Calu3 (cell line): ENCODE measurements at regions not wholly inside any gene's neighbourhood (a gene's known extent, or its start where the extent isn't known, plus 50 kb on each side); places are given as distances from the start of the nearest gene placed in this dataset.

Experiments used
- BruUV-seq: library from RNA; stranded (reverse); fragments of 400-500 nt; replicated peaks from 2 replicates; lab custom pipeline; 2021; lab: Mats Ljungman, UMichigan
- CTCF ChIA-PET: fragments of 300-600 bp; sonication (Branson Sonifier 250); formaldehyde crosslinking; loops from one replicate; lab custom pipeline; 2022; ENCODE audit warnings: antibody characterized with exemption; lab: Charles Lee
- DNase-seq: peaks from one replicate; pipeline ENCODE4 v3.0.0; 2022
- H3K27ac Mint-ChIP-seq: one replicate; pipeline ENCODE4 v1.8.0; 2022; ENCODE audit warnings: mixed read lengths; ENCODE audit not compliant: unreplicated experiment
- H3K27me3 Mint-ChIP-seq: one replicate; pipeline ENCODE4 v1.8.0; 2022; ENCODE audit warnings: mixed read lengths; ENCODE audit not compliant: unreplicated experiment
- H3K36me3 Mint-ChIP-seq: one replicate; pipeline ENCODE4 v1.8.0; 2022; ENCODE audit warnings: mild to moderate bottlenecking, moderate library complexity, mixed read lengths; ENCODE audit not compliant: insufficient read depth, unreplicated experiment
- H3K4me1 Mint-ChIP-seq: one replicate; pipeline ENCODE4 v1.8.0; 2022; ENCODE audit warnings: mild to moderate bottlenecking, low read depth, mixed read lengths; ENCODE audit not compliant: unreplicated experiment
- H3K4me3 Mint-ChIP-seq: one replicate; pipeline ENCODE4 v1.8.0; 2022; ENCODE audit warnings: mild to moderate bottlenecking, low read depth, moderate library complexity, mixed read lengths; ENCODE audit not compliant: unreplicated experiment
- H3K9me3 Mint-ChIP-seq: one replicate; pipeline ENCODE4 v1.8.0; 2022; ENCODE audit warnings: low read depth, mixed read lengths; ENCODE audit not compliant: unreplicated experiment
- CTCF ChIP-seq: fragments of 200-600 bp; IDR thresholded peaks from one replicate; pipeline ENCODE4 v1.8.0; 2022; ENCODE audit warnings: antibody characterized with exemption; ENCODE audit not compliant: unreplicated experiment
- intact Hi-C: fragments of 100-400 bp; cut with micrococcal nuclease; formaldehyde crosslinking; loops from one replicate; pipeline ENCODE4 v1.10.0; 2022; ENCODE audit not compliant: unreplicated experiment

- intact Hi-C loops = no loop called here
- BruUV-seq = no TSS peak
Measured at GRCh38 chr18:10279471-10279870, 175.0 kb upstream of the APCDD1 start.

GRCh38 chr18:10279905-10280644, 174.4 kb upstream of the APCDD1 start:
- peaks cover 3% of the 10 kb centered on the region for H3K36me3 Mint-ChIP-seq
- no peak overlapping the region for H3K4me3 Mint-ChIP-seq
- H3K27ac Mint-ChIP-seq = no peak overlapping the region
- CTCF ChIA-PET = no interaction called here
- H3K27me3 Mint-ChIP-seq = peaks cover 40% of the 10 kb centered on the region
- H3K9me3 Mint-ChIP-seq = peaks cover 4% of the 10 kb centered on the region
- DNase-seq = no peak
- TF ChIP-seq CTCF = no peak
- intact Hi-C loops = no loop called here
- H3K4me1 Mint-ChIP-seq = no peaks in the 10 kb centered on the region
- BruUV-seq = no TSS peak

More at GRCh38 chr18:10279471-10279870, 175.0 kb upstream of the APCDD1 start:
- peaks cover 40% of the 10 kb centered on the region for H3K27me3 Mint-ChIP-seq
- peaks cover 4% of the 10 kb centered on the region for H3K9me3 Mint-ChIP-seq
- no peak for TF ChIP-seq CTCF
- H3K4me1 Mint-ChIP-seq = no peaks in the 10 kb centered on the region
- no peak overlapping the region for H3K27ac Mint-ChIP-seq
- CTCF ChIA-PET = interaction anchor here (1.2 kb wide), 1 partner anchor 21 kb away, joined by 3 read pairs; no protein-coding TSS in a partner anchor
- peaks cover 3% of the 10 kb centered on the region for H3K36me3 Mint-ChIP-seq
- H3K4me3 Mint-ChIP-seq = no peak overlapping the region
- no peak for DNase-seq

- intact Hi-C loops = no loop called here
- TF ChIP-seq CTCF = no peak
- Mint-ChIP-seq H3K36me3 (peaks cover 3% of the 10 kb centered on the region), H3K4me1 (no peaks in the 10 kb centered on the region), H3K4me3 (no peak overlapping the region), H3K27me3 (peaks cover 76% of the 10 kb centered on the region), H3K27ac (no peak overlapping the region), H3K9me3 (peaks cover 5% of the 10 kb centered on the region)
- BruUV-seq = no TSS peak
- DNase-seq = no peak
- CTCF ChIA-PET = interaction anchor here (0.5 kb wide), 1 partner anchor 119 kb away, joined by 7 read pairs; no protein-coding TSS in a partner anchor
Measured at GRCh38 chr18:10284540-10285282, 169.7 kb upstream of the APCDD1 start.

- no peak for DNase-seq
- no TSS peak for BruUV-seq
- Mint-ChIP-seq H3K36me3 (peaks cover 3% of the 10 kb centered on the region), H3K4me3 (no peak overlapping the region), H3K27me3 (peaks cover 81% of the 10 kb centered on the region), H3K9me3 (peaks cover 5% of the 10 kb centered on the region), H3K27ac (no peak overlapping the region), H3K4me1 (no peaks in the 10 kb centered on the region)
- CTCF ChIA-PET = interaction anchor here (0.5 kb wide), 1 partner anchor 119 kb away, joined by 7 read pairs; no protein-coding TSS in a partner anchor
- intact Hi-C loops = no loop called here
- no peak for TF ChIP-seq CTCF
Measured at GRCh38 chr18:10285283-10285640, 169.2 kb upstream of the APCDD1 start.
